ENCODE measurements at regions not wholly inside any gene's neighbourhood (a gene's known extent, or its start where the extent isn't known, plus 50 kb on each side); places are given as distances from the start of the nearest gene placed in this dataset.

- DNase-seq (ENCODE audit: low read depth): no peak
Observed at GRCh38 chr6:145475794-145476396, 259.4 kb downstream of the EPM2A start.

DNA sequence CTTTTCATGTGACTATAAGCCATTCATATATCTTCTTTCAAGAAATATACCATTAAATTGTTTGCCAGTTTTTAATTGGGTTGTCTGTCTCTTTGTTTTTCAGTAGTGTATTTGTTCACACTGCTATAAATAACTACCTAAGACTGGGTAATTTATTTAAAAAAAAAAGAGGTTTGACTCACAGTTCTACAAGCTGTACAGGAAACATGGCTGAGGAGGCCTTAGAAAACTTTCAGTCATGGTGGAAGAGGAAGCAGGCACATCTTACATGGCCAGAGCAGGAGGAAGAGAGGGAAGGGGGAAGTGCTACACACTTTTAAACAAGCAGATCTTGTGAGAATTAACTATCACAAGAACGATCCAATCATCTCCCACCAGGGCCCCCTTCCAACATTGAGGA, 255.3 kb downstream of the EPM2A start:
- TF ChIP-seq, protein P1, sequence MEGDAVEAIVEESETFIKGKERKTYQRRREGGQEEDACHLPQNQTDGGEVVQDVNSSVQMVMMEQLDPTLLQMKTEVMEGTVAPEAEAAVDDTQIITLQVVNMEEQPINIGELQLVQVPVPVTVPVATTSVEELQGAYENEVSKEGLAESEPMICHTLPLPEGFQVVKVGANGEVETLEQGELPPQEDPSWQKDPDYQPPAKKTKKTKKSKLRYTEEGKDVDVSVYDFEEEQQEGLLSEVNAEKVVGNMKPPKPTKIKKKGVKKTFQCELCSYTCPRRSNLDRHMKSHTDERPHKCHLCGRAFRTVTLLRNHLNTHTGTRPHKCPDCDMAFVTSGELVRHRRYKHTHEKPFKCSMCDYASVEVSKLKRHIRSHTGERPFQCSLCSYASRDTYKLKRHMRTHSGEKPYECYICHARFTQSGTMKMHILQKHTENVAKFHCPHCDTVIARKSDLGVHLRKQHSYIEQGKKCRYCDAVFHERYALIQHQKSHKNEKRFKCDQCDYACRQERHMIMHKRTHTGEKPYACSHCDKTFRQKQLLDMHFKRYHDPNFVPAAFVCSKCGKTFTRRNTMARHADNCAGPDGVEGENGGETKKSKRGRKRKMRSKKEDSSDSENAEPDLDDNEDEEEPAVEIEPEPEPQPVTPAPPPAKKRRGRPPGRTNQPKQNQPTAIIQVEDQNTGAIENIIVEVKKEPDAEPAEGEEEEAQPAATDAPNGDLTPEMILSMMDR (IDR thresholded peaks at IDR 0.05; ENCODE audit: insufficient read depth, low read length): no peak
- no peak overlapping the region for H3K4me3 ChIP-seq (ENCODE audit: low read depth, low read length)
- DNase-seq (ENCODE audit: low read depth): no peak

More at GRCh38 chr6:145475794-145476396, 259.4 kb downstream of the EPM2A start:
- TF ChIP-seq, protein P1 (IDR thresholded peaks at IDR 0.05; ENCODE audit: insufficient read depth, low read length): no peak
- no peak overlapping the region for H3K4me3 ChIP-seq (ENCODE audit: low read depth, low read length)

DNA sequence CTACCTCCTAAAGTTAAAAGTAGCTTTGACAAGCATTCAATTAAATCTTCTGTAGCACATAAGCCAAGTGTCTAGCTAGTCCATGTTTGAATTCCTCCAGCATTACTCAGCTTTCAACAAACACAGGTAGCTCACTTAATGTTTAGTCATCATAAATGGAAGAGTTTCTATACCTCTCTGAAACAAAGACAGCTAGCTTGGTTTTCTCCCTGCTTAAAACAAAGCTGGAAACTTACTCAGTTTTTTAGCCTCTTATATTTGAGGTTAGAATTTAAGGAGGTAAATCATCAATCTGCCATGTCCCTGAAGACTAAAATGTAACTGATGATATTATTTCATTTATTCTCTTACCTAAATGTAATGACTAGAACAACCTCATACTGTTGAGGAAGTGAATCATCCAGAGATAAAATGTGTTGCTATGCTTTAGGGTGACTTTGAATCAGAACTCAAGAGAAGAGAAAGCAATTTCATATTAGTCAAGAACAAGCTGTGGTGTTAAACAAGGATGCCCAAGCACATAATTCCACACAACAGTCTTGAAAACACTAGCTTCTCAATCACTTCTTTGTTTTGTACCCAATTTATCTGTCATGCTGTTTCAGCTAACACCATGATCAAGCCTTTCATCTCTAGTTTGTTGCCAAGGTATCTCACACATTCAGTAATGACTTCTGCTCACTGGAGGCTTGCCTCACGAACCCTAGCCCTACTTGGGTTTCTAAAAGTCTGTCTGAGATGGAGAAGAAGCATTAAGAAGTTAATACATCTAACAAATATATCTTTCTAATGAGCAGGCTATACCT, 251.9 kb downstream of the EPM2A start:
- H3K4me3 ChIP-seq (ENCODE audit: low read depth, low read length): no peak overlapping the region
- TF ChIP-seq, protein P1 (IDR thresholded peaks at IDR 0.05; ENCODE audit: insufficient read depth, low read length): no peak
- no peak for DNase-seq (ENCODE audit: low read depth)

DNA sequence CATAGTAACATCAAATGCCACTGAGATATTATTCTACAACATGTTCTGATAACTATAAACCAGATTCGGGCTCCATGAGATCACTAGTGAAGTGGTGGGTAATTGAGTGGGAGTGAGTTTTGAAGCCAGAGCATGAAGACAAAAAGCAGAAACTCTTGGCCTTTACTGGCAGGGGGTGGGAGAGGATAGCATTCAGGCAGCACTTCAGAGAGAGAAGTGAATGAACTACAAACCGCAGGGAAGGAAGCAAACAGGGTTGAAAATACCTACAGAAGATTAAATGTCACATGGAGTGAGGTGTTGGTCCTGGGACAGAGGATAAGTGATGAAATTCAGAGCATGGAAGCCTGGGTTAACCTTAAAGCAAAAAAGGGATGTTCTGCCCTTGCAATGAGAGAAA, 250.0 kb downstream of the EPM2A start:
- DNase-seq (ENCODE audit: low read depth): no peak
- no peak overlapping the region for H3K4me3 ChIP-seq (ENCODE audit: low read depth, low read length)
- TF ChIP-seq, protein P1 (IDR thresholded peaks at IDR 0.05; ENCODE audit: insufficient read depth, low read length): no peak

DNA sequence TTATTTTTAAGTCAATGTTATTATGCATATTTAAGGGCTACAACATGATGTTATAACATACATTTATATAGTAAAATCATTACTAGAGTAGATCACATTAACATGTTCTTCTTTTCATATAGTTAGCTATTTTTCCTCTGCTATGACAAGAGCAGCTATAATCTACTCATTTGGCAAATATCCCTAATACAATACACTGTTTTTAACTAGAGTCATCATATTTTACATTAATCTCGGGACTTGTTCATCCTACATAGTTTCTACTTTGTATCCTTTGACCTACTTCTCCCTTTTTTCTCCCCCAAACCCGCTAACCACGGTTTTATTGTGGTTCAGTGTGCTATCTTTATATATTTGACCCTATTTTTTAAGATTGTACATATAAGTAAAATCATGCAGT, 249.0 kb downstream of the EPM2A start:
- TF ChIP-seq, protein P1 (IDR thresholded peaks at IDR 0.05; ENCODE audit: insufficient read depth, low read length): no peak
- DNase-seq (ENCODE audit: low read depth): no peak
- no peak overlapping the region for H3K4me3 ChIP-seq (ENCODE audit: low read depth, low read length)

GRCh38 chr6:145489583-145489982, 245.7 kb downstream of the EPM2A start:
- no peak overlapping the region for H3K4me3 ChIP-seq (ENCODE audit: low read depth, low read length)
- DNase-seq (ENCODE audit: low read depth): no peak
- TF ChIP-seq, protein P1 (IDR thresholded peaks at IDR 0.05; ENCODE audit: insufficient read depth, low read length): no peak

Measured in fibroblast of the aortic adventitia (primary cell).